Transverse colon (tissue), 4 donors: ENCODE measurements at regions not wholly inside any gene's neighbourhood (a gene's known extent, or its start where the extent isn't known, plus 50 kb on each side); places are given as distances from the start of the nearest gene placed in this dataset.

Experiments
- DNase-seq: peaks from one replicate; pipeline ENCODE4 v3.0.0-alpha.2; 2019
- H3K27ac ChIP-seq, 4 donors: fragments of 200-600 bp; sonication (generic); 2 replicates each; pipeline ENCODE4 v1.5.1; 2016 to 2018; ENCODE audit warnings: inconsistent platforms in 4 of 4
- H3K27me3 ChIP-seq: fragments of 200-600 bp; sonication (generic); 2 replicates; pipeline ENCODE4 v1.5.1; 2017; ENCODE audit warnings: inconsistent platforms
- H3K36me3 ChIP-seq, 4 donors: fragments of 200-600 bp; sonication (generic); 2 replicates each; pipeline ENCODE4 v1.5.1; 2017 to 2019; ENCODE audit warnings: inconsistent platforms in 4 of 4
- H3K4me1 ChIP-seq, 4 donors: fragments of 200-600 bp; sonication (generic); 2 replicates each; pipeline ENCODE4 v1.5.1; 2017 to 2020; ENCODE audit warnings: inconsistent platforms in 4 of 4
- H3K4me3 ChIP-seq, 4 donors: fragments of 200-600 bp; sonication (generic); 1 replicate in 1 of 4; 2 replicates in 3 of 4; pipeline versions ENCODE4 v1.5.1 to v1.6.1; 2017 to 2019; ENCODE audit warnings: inconsistent platforms in 4 of 4
- H3K9me3 ChIP-seq, 2 donors: fragments of 200-600 bp; sonication (generic); 2 replicates each; pipeline ENCODE4 v1.5.1; 2017 to 2019; ENCODE audit warnings: inconsistent platforms in 2 of 2
- CTCF ChIP-seq, 5 experiments: fragments of 200-600 bp in 3 of 5; fragments of 450-650 bp in 2 of 5; sonication (generic) in 3 of 5; IDR thresholded peaks; 1 replicate in 2 of 5; 2 replicates in 3 of 5; pipeline ENCODE4 v1.5.1; 2016 to 2017; ENCODE audit warnings: antibody characterized with exemption in 5 of 5, inconsistent platforms in 3 of 5, mild to moderate bottlenecking in 2 of 5, moderate library complexity in 1 of 5
- EP300 ChIP-seq: sonication (generic); formaldehyde crosslinking; IDR thresholded peaks from one replicate; pipeline ENCODE4 v1.6.1; 2017; ENCODE audit warnings: antibody characterized with exemption, low read depth
- POLR2A ChIP-seq: fragments of 450-650 bp; IDR thresholded peaks from one replicate; pipeline ENCODE4 v1.6.1; 2016; ENCODE audit warnings: antibody characterized with exemption, mild to moderate bottlenecking, moderate library complexity
- POLR2AphosphoS5 ChIP-seq, 3 donors: sonication (generic); formaldehyde crosslinking; IDR thresholded peaks; one replicate each; pipeline ENCODE4 v1.6.1; 2016; ENCODE audit warnings: antibody characterized with exemption in 3 of 3
- WGBS, 2 donors: methylation state at CpG; one replicate each; pipeline ENCODE4 v1.1.5; 2018; ENCODE audit warnings: low coverage in 1 of 2; 5-methylcytosine and 5-hydroxymethylcytosine counted together
- in situ Hi-C, 4 donors: fragments of 200-750 bp; cut with MboI; loops; one replicate each; pipeline versions ENCODE4 v1.15.0 to v1.15.1; 2017; ENCODE audit warnings: low sequenced_read_pairs in 3 of 4, low pct_ligation_motif_present in 1 of 4, low pct_unique_long_range_greater_than_20kb in 1 of 4
- intact Hi-C: fragments of 100-400 bp; cut with DNase I; formaldehyde crosslinking; loops from one replicate; pipeline ENCODE4 v1.15.1; 2023; ENCODE audit warnings: low total_unique reads

GRCh38 chr3:42013691-42014457 is 52.0 kb upstream of the ULK4 start:
- Histone ChIP-seq H3K4me1 (peaks cover 5 to 41% (median 30%) of the 10 kb centered on the region in 4 donors), H3K36me3 (no peaks in the 10 kb centered on the region), H3K27ac (peak overlapping the region; percentile 90 to 97 (median 94)), H3K9me3 (no peaks in the 10 kb centered on the region), H3K4me3 (peak overlapping the region; percentile 71 to 99 (median 92)), H3K27me3 (no peaks in the 10 kb centered on the region)
- DNase-seq: peak; percentile 55
- TF ChIP-seq POLR2A: no peak
- TF ChIP-seq EP300: no peak
- TF ChIP-seq CTCF (IDR thresholded peaks at IDR 0.05): peak in 1 of 5 experiments; percentile 14
- peak in 1 of 3 donors; percentile 4 for TF ChIP-seq POLR2AphosphoS5 (IDR thresholded peaks at IDR 0.05)
- 0 to 2% methylated on average over 4 to 13 of the region's 103 CpGs for WGBS, 2 donors
- intact Hi-C loops (loop anchor here (5.0 kb wide), 1 partner anchor 78 kb away; the partner anchor contains the start of gene TRAK1), in situ Hi-C loops (no loop called here)

GRCh38 chr3:42012935-42013690 is 51.2 kb upstream of the ULK4 start:
- intact Hi-C loops: loop anchor here (5.0 kb wide), 1 partner anchor 79 kb away; the partner anchor contains the start of gene TRAK1
- Histone ChIP-seq H3K4me1 (peaks cover 5 to 34% (median 27%) of the 10 kb centered on the region in 4 donors), H3K9me3 (no peaks in the 10 kb centered on the region), H3K27ac (peak overlapping the region; percentile 88 to 97 (median 94)), H3K27me3 (no peaks in the 10 kb centered on the region), H3K4me3 (peak overlapping the region; percentile 41 to 99 (median 85)), H3K36me3 (no peaks in the 10 kb centered on the region)
- peak; percentile 86 for DNase-seq
- 4% methylated on average over 21 of the region's 58 CpGs; no CpG with 5 or more reads in 1 of the 2 donors for WGBS, 2 donors
- in situ Hi-C loops: no loop called here
- peak; percentile 53 to 79 (median 68) for TF ChIP-seq POLR2AphosphoS5 (IDR thresholded peaks at IDR 0.05)
- TF ChIP-seq EP300: no peak
- peak; percentile 79 for TF ChIP-seq POLR2A
- no peak for TF ChIP-seq CTCF (IDR thresholded peaks at IDR 0.05)

GRCh38 chr3:42012383-42012934 is 50.6 kb upstream of the ULK4 start:
- no peaks in the 10 kb centered on the region for H3K9me3 ChIP-seq
- H3K4me1 ChIP-seq: peaks cover 5 to 30% (median 27%) of the 10 kb centered on the region in 4 donors
- no peaks in the 10 kb centered on the region for H3K36me3 ChIP-seq
- DNase-seq: no peak
- no peaks in the 10 kb centered on the region for H3K27me3 ChIP-seq
- 38 to 50% methylated on average over 2 of the region's 2 CpGs for WGBS, 2 donors
- no peak for TF ChIP-seq POLR2AphosphoS5 (IDR thresholded peaks at IDR 0.05)
- no peak for TF ChIP-seq POLR2A
- TF ChIP-seq EP300: no peak
- TF ChIP-seq CTCF (IDR thresholded peaks at IDR 0.05): no peak
- intact Hi-C loops (loop anchor here (5.0 kb wide), 1 partner anchor 80 kb away; the partner anchor contains the start of gene TRAK1), in situ Hi-C loops (no loop called here)
- no peak overlapping the region for H3K4me3 ChIP-seq
- peak overlapping the region; percentile 88 to 97 (median 94) for H3K27ac ChIP-seq
